ENCODE measurements at regions not wholly inside any gene's neighbourhood (a gene's known extent, or its start where the extent isn't known, plus 50 kb on each side); places are given as distances from the start of the nearest gene placed in this dataset.

DNA sequence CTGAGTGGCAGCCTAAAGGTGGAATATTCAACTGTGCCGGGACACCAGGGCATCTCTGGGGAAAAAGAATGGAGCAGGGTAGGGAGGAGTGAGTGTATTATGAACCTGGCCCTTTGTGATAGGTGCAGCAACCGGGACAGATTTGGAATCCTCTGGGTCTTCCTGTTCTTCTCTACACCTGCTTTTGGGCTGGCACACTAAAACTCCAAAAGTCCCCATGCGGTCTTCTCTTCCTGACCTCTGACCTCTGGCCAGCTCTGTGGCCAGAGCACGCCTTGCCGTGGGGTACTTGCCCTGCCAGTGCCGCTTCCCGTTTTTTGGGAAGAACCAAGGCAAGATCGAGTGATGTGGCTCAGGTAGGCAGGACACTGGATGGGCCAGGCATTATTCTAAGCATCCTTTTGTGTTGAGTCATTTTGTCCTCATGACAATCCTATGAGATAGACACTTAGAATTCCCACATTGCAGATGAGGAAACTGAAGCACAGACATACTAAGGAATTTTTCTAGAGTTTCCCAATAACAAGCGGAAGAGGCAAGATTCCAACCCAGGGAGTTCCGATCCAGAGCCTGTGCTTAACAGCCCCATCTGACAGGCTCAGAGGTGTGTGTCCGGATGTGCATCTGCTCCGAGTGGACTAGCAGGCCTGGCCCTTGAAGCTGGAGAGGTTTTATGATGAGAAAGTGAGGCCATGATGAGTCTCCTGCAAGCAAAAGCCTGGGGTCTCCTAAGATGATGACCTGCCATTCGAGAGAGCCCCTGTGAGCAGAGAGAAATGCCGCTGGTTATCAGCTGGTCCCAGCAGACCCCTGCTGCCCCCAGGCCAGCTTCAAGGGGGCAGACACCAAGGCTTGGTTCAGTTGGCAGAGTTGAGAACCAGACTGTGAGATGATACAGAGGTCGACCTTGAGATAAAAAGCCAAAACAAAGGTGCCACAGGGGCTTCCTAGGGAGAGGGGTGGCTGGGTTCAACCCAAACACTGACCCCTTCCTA lies 67.9 kb upstream of the ESRRB start:
- DNase-seq (ENCODE audit: low spot score) = no peak

DNA sequence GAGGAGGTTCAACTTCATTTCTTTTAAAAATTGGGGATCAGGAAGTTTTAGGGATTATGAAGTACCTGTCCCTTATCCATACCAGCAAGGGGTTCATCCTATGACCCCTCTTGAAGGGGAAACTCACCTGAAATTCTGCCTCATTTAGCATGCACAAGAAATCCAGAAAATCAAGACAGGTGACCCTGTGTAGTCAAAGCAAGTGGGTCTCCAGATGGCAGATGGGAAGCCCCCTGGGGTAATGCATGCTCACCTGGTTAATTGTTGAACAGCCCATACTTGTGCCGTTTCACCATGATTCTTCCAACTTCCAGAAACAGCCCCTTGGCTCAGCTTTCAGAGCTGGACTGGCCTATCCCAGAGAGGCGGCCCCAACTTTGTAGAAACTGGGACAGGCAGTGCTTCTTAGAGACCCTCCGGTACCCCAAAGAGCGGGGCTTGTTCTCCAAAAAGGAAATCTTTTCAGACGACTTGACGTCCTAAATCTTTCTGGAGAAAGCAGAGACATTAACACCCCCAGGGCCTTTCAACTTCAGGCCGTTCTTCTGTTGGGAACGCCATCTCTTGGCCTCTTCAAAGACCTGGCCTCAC lies 66.3 kb upstream of the ESRRB start:
- no peak for DNase-seq (ENCODE audit: low spot score)

DNA sequence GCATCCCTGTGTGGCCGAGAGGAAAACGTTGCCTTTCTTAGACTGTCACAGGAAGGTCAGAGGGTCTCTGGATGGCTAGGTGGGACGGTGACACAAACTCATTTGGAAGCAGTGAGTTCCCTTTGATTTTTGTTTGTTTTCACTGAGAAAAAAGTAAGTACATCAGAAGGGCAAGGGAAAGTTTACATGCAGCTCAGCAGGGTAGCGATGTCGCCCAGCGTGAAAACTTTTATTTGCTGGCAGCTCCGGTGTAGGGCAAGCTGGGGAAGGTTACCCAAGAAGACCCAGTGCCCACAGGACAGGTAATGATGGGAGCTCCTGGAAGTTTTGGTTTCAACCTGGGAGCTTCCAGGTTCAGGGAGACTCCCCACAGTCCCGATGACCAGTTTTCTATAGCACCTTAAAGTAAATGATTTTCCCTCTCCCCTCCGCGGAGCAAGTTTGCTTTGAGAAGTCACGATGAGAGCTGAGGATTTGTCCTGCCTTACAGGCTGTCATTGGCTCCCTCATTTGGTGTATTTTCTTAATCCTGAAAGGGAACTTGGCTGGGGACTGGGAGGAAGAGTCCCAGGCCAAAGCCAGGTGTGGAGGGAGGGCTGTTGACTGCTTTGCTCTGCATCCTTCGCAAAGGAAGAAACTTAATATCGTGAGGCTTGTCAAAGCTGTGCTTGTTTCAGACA lies 64.7 kb upstream of the ESRRB start:
- DNase-seq (ENCODE audit: low spot score) = no peak

DNA sequence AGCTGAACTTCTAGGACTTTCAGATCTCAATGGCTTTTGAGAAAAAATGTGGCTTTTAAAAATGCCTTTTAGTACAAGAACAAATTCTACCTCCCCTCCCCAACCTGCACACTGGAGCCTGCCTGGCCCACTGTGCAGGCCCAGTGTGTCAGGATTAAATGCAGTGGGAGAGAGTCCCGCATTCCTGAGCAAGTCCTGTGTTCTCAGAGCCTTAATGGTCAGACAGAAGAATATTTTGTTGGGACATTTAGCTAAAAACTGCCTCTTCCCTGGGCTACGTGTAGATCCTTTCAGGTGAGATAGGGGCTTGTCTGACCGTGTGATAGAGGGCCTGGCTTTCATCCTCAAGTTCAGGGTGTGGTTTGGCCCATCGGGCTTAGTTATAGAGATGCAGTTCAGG lies 63.1 kb upstream of the ESRRB start:
- no peak for DNase-seq (ENCODE audit: low spot score)

DNA sequence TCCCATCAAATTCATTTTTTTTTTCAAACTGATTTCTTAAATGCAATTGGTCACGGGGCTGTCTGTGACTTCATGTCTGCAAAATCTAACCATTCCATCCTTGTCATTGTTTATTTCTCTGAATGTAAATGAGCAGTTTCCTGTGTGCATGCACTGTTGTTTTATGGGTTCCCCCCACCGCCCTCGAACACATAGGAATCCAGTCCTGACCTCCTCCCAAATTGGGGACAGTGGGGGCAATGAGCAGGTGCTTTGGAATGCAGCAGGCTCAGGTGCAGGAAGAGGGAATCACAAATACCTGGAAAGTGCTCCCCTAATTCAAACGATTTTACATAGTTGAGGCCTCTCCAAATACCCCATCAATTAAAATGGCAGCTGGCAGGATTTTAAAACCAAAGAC lies 62.6 kb upstream of the ESRRB start:
- no peak for DNase-seq (ENCODE audit: low spot score)

DNA sequence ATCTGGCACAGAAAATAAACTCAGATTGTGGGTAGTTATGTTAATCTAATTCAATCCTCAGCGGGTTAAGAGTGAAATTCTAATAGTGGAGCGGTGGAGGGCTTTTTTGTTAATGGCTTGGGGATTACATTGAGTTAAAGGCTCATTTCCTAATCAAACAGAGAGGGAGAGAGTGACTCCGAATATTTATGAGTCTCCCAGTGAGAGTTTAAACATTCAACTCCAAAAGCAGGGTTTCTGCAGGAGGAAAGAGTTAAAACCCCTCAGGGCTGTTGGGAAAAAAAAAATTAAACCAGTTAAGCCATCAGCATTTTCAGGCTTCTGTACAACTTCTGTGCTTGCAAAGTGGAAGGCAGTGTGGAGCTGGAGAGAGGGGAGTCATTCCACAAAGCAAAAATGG lies 62.1 kb upstream of the ESRRB start:
- DNase-seq (ENCODE audit: low spot score) = no peak

DNA sequence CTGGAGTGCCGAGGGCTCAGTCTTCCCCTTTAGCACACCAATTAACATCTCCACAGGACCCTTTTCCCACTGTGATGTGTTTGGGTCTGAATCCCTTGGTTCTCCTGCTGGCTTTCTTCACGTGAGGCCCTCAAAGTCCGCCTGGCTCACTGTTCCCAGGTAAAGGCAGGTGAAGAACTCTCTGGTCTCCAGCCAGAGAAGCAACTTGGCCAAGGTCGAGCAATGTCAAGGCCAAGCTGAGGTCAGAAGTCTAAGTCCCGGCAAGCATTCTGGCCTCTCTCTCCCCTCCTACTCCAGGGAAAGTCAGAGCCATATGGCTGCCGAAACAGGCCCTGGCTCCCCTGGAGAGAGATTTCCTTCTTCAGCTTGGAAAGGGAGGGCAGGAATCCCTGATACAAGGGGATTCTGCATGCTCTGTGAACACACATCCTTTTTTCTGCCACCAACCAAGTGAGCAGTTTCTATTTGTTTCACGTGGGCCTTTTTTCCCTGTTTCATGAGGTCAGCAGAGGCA lies 61.4 kb upstream of the ESRRB start:
- DNase-seq (ENCODE audit: low spot score) = no peak

DNA sequence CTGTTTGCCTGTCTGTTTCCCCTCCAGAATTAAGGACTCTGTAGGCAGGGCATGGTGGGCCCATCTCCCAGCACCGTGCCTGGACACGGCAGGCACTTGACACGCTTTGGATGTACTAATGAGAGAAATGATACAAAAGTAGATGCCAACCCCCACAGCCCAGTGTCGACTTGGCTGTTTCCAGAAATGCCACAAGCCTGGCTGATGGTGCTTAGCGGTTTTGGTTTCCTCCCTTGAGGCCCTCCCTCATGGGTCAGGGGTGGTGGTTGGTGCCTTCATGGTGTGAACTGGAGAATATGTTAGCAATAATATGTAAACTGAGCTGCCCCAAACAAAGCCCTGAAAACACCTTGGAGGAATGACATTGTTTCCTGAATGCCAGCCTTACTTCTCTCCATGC lies 55.5 kb upstream of the ESRRB start:
- DNase-seq (ENCODE audit: low spot score) = no peak

DNA sequence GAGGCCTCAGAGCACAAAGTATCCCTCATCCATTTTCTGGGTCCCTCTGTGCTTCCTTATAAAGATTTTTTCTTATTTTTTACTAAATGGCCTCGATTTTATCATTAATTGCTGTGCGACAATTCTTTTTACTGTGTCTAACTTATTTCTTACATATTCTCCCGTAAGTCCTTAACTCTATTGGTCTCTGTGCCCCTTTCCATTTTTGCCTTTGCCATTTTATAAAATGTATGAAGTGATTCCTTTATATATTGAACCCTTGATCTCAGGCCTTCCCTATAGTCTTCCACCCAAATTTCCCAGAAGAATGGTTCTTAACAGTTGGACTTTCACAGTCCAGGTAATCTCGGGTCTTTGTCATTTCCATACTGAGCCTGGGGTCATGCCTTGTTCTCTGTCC lies 55.0 kb upstream of the ESRRB start:
- no peak for DNase-seq (ENCODE audit: low spot score)

DNA sequence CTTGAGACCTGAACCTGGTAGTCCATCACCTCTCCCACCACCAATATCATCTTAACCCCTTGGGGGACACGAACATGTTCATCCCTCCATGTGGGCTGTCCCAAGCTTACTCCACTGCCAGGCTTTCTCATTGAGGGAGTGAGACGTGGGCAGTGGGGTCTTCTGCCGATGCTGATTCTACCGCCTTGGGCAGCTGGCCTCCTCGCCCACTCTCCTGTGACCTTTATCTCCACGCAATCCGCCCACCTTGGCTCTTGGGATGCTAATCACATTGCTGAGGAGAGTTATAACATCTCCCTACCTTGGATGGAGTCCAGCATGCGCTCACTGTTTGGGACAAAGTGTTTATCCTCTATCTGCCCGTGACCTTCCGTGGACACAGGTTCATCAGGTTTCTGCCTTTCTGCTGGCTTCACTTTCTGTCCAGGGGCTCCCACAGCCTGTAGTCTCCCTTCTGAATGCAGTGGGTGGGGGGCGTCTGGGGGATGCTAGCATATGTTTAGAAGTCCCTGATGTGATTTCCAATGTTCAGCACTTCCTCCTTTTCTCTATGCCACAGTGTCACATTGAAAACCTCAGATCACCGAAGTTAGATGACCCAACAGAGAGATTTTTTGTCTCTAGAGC lies 53.2 kb upstream of the ESRRB start:
- DNase-seq (ENCODE audit: low spot score) = no peak

DNA sequence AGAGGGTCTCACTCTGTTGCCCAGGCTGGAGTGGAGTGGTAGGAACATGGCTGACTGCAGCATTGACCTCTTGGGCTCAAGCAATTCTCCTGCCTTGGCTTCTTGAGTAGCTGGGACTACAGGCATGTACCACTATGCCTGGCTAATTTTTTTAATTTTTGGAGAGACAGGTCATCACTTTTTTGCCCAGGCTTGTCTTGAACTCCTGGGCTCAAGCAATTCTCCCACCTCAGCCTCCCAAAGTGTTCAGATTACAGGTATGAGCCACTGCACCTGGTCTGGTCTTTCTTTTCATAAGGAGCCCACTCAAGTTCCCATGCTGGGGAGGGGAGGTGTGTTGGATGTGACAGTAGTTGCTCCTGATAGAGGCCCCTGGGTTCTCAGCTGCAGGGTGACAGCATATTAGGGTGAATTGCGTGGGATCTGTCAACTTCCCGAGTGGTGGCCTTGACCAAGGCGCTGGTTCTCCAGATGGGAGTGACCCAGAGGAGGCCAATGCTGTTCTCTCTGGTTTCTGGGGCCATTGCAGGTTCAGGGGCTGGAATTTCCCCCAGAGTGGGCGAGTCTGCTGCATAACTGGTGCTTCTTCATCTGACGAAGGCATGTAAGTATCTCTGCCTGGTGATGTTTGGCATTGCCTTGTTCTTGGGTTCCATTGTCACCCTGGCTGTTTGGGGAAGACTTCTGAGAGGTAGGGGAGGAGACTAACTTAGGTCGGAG lies 52.4 kb upstream of the ESRRB start:
- DNase-seq (ENCODE audit: low spot score) = no peak

DNA sequence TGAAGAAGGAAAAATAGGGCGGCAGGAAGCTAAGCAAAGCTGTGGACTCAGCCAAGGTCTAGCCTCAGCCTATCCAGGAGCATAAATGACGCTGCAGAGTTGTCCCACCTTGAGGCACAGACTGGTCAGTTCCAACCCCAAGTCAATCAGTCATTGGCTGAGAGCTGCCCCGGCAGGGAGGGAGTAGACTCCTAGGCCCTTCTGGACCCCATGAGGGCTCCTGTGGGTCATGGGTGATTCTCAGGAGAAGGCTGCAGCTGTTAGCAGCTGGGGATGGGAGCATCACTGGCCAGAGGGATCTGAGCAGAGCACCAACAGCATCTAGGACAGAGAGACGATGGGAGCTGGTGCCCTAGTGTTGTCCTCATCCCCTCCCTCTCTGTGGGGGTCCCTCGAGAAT lies 51.8 kb upstream of the ESRRB start:
- no peak for DNase-seq (ENCODE audit: low spot score)

All from hepatic stellate cell (primary cell).